ENCODE measurements at regions not wholly inside any gene's neighbourhood (a gene's known extent, or its start where the extent isn't known, plus 50 kb on each side); places are given as distances from the start of the nearest gene placed in this dataset.

DNA sequence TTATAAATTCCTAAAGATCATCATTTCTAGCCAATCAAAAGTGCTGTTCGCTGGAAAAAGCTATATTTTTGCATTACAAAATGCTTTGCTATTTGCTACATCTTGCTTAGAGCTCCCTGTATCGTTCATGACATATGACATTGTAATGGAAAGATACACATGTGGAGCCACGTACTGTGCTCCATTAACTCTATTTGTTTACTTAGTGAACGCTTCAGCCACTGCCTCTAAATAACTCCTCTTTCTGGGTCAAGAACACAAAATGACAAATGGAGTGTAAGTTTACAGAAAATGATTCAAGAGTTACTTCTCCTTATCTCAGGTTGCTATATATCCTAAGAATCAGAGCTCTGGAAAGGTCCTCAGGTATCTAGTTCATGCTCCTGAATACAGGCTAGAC, 329.1 kb upstream of the SMIM31 start:
- Mint-ChIP-seq H3K4me3 (no peak overlapping the region), H3K9me3 (peaks cover 14% of the 10 kb centered on the region), H3K4me1 (no peaks in the 10 kb centered on the region), H3K27ac (no peak overlapping the region), H3K27me3 (ENCODE audit: low read depth) (no peaks in the 10 kb centered on the region), H3K36me3 (no peaks in the 10 kb centered on the region)
- CTCF ChIA-PET, result no interaction called here
- TF ChIP-seq NFATC4 (CRISPR knock-in tag; IDR thresholded peaks at IDR 0.05), result no peak
- no peak for TF ChIP-seq TEAD4 (CRISPR knock-in tag; IDR thresholded peaks at IDR 0.05)
- TF ChIP-seq, protein P1, sequence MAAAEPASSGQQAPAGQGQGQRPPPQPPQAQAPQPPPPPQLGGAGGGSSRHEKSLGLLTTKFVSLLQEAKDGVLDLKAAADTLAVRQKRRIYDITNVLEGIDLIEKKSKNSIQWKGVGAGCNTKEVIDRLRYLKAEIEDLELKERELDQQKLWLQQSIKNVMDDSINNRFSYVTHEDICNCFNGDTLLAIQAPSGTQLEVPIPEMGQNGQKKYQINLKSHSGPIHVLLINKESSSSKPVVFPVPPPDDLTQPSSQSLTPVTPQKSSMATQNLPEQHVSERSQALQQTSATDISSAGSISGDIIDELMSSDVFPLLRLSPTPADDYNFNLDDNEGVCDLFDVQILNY (CRISPR knock-in tag; IDR thresholded peaks at IDR 0.05), result no peak
- TF ChIP-seq, protein P2, sequence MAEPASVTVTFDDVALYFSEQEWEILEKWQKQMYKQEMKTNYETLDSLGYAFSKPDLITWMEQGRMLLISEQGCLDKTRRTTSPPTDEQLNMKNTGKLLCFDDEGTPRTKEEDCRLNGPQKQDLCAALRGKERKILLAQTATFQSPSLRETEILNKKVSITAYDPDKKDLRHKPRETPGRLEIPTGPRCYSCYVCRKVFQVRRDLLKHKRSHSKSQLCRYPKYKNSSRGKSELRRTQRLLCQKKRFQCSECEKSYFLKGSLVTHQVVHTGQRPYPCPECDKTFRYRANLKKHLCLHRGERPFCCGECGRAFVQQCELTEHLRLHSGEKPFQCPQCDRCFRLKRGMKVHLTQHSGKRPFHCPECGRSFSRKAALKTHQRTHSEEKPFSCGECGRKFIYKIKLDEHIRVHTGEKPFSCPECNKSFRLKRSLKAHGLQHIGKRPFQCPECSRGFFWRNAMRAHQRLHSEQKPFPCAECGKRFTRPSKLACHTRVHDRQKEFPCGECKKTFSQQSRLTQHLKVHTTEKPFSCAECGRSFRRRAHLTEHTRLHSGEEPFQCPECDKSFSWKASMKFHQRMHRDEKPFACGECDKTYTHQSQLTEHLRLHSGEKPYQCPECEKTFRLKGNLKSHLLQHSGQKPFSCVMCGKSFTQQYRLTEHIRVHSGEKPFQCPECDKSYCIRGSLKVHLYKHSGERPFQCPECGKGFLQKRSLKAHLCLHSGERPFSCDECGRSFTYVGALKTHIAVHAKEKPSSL (CRISPR knock-in tag; conservative IDR thresholded peaks at IDR 0.05), result no peak
- TF ChIP-seq NR2C2 (CRISPR knock-in tag; IDR thresholded peaks at IDR 0.05), result no peak
- no peak for TF ChIP-seq ZNF138 (CRISPR knock-in tag; conservative IDR thresholded peaks at IDR 0.05)
- no peak for TF ChIP-seq ELF4 (CRISPR knock-in tag; IDR thresholded peaks at IDR 0.05; ENCODE audit: low read depth)
- no peak for TF ChIP-seq RORB (CRISPR knock-in tag; IDR thresholded peaks at IDR 0.05)
- TF ChIP-seq, protein P3, sequence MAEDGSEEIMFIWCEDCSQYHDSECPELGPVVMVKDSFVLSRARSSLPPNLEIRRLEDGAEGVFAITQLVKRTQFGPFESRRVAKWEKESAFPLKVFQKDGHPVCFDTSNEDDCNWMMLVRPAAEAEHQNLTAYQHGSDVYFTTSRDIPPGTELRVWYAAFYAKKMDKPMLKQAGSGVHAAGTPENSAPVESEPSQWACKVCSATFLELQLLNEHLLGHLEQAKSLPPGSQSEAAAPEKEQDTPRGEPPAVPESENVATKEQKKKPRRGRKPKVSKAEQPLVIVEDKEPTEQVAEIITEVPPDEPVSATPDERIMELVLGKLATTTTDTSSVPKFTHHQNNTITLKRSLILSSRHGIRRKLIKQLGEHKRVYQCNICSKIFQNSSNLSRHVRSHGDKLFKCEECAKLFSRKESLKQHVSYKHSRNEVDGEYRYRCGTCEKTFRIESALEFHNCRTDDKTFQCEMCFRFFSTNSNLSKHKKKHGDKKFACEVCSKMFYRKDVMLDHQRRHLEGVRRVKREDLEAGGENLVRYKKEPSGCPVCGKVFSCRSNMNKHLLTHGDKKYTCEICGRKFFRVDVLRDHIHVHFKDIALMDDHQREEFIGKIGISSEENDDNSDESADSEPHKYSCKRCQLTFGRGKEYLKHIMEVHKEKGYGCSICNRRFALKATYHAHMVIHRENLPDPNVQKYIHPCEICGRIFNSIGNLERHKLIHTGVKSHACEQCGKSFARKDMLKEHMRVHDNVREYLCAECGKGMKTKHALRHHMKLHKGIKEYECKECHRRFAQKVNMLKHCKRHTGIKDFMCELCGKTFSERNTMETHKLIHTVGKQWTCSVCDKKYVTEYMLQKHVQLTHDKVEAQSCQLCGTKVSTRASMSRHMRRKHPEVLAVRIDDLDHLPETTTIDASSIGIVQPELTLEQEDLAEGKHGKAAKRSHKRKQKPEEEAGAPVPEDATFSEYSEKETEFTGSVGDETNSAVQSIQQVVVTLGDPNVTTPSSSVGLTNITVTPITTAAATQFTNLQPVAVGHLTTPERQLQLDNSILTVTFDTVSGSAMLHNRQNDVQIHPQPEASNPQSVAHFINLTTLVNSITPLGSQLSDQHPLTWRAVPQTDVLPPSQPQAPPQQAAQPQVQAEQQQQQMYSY (CRISPR knock-in tag; IDR thresholded peaks at IDR 0.05), result no peak
- TF ChIP-seq SOX15 (CRISPR knock-in tag; IDR thresholded peaks at IDR 0.05), result no peak
- TF ChIP-seq NFYB (CRISPR knock-in tag; conservative IDR thresholded peaks at IDR 0.05; ENCODE audit: low read depth), result no peak
- TF ChIP-seq, protein P4, sequence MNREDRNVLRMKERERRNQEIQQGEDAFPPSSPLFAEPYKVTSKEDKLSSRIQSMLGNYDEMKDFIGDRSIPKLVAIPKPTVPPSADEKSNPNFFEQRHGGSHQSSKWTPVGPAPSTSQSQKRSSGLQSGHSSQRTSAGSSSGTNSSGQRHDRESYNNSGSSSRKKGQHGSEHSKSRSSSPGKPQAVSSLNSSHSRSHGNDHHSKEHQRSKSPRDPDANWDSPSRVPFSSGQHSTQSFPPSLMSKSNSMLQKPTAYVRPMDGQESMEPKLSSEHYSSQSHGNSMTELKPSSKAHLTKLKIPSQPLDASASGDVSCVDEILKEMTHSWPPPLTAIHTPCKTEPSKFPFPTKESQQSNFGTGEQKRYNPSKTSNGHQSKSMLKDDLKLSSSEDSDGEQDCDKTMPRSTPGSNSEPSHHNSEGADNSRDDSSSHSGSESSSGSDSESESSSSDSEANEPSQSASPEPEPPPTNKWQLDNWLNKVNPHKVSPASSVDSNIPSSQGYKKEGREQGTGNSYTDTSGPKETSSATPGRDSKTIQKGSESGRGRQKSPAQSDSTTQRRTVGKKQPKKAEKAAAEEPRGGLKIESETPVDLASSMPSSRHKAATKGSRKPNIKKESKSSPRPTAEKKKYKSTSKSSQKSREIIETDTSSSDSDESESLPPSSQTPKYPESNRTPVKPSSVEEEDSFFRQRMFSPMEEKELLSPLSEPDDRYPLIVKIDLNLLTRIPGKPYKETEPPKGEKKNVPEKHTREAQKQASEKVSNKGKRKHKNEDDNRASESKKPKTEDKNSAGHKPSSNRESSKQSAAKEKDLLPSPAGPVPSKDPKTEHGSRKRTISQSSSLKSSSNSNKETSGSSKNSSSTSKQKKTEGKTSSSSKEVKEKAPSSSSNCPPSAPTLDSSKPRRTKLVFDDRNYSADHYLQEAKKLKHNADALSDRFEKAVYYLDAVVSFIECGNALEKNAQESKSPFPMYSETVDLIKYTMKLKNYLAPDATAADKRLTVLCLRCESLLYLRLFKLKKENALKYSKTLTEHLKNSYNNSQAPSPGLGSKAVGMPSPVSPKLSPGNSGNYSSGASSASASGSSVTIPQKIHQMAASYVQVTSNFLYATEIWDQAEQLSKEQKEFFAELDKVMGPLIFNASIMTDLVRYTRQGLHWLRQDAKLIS (CRISPR knock-in tag; IDR thresholded peaks at IDR 0.05; ENCODE audit: borderline replicate concordance), result no peak
- no peak for ATAC-seq
- POLR2A ChIA-PET, result no interaction called here
- no peak for DNase-seq (ENCODE audit: low spot score)

DNA sequence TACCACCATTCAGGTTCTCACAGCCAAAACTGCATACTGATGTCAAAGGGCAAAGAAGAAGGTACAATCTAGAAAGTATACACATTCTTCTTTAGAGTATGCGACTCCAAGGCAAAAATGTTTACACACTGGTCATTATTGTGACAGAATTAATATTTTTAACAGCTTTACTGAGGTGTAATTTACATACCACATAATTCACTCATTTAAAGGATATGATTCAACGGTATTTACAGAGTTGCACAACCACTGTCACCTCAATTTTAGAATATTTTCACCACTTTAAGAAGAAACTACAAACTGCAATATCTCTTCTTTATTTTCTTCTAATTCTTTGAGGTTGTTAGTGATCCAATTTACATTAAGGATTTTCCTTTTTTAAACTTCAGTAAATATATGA, 325.4 kb upstream of the SMIM31 start:
- H3K9me3 Mint-ChIP-seq, result 0 out of 2 replicates have a peak, but pooled peaks cover 4% of the 10 kb centered on the region
- no peak overlapping the region for H3K27ac Mint-ChIP-seq
- DNase-seq (ENCODE audit: low spot score) (no peak), ATAC-seq (no peak)
- no peaks in the 10 kb centered on the region for H3K27me3 Mint-ChIP-seq (ENCODE audit: low read depth)
- no peak overlapping the region for H3K4me3 Mint-ChIP-seq
- POLR2A ChIA-PET, result no interaction called here
- CTCF ChIA-PET, result no interaction called here
- no peaks in the 10 kb centered on the region for H3K36me3 Mint-ChIP-seq
- H3K4me1 Mint-ChIP-seq, result no peaks in the 10 kb centered on the region
- TF ChIP-seq ZNF219 (CRISPR knock-in tag; IDR thresholded peaks at IDR 0.05; ENCODE audit: borderline replicate concordance) (no peak), GTF2I (CRISPR knock-in tag; conservative IDR thresholded peaks at IDR 0.05) (no peak), ZNF671 (CRISPR knock-in tag; IDR thresholded peaks at IDR 0.05) (no peak), OVOL2 (CRISPR knock-in tag; IDR thresholded peaks at IDR 0.05; ENCODE audit: borderline replicate concordance) (no peak), ELF4 (CRISPR knock-in tag; IDR thresholded peaks at IDR 0.05; ENCODE audit: low read depth) (no peak), ZBTB21 (CRISPR knock-in tag; IDR thresholded peaks at IDR 0.05; ENCODE audit: borderline replicate concordance) (no peak), ETV6 (CRISPR knock-in tag; IDR thresholded peaks at IDR 0.05) (no peak), FOXK1 (CRISPR knock-in tag; IDR thresholded peaks at IDR 0.05) (no peak)
- TF ChIP-seq, protein P5, sequence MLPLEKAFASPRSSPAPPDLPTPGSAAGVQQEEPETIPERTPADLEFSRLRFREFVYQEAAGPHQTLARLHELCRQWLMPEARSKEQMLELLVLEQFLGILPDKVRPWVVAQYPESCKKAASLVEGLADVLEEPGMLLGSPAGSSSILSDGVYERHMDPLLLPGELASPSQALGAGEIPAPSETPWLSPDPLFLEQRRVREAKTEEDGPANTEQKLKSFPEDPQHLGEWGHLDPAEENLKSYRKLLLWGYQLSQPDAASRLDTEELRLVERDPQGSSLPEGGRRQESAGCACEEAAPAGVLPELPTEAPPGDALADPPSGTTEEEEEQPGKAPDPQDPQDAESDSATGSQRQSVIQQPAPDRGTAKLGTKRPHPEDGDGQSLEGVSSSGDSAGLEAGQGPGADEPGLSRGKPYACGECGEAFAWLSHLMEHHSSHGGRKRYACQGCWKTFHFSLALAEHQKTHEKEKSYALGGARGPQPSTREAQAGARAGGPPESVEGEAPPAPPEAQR (CRISPR knock-in tag; IDR thresholded peaks at IDR 0.05), result no peak
- TF ChIP-seq, protein P6, sequence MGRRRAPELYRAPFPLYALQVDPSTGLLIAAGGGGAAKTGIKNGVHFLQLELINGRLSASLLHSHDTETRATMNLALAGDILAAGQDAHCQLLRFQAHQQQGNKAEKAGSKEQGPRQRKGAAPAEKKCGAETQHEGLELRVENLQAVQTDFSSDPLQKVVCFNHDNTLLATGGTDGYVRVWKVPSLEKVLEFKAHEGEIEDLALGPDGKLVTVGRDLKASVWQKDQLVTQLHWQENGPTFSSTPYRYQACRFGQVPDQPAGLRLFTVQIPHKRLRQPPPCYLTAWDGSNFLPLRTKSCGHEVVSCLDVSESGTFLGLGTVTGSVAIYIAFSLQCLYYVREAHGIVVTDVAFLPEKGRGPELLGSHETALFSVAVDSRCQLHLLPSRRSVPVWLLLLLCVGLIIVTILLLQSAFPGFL (CRISPR knock-in tag; IDR thresholded peaks at IDR 0.05; ENCODE audit: borderline replicate concordance), result no peak
- TF ChIP-seq, protein P7, sequence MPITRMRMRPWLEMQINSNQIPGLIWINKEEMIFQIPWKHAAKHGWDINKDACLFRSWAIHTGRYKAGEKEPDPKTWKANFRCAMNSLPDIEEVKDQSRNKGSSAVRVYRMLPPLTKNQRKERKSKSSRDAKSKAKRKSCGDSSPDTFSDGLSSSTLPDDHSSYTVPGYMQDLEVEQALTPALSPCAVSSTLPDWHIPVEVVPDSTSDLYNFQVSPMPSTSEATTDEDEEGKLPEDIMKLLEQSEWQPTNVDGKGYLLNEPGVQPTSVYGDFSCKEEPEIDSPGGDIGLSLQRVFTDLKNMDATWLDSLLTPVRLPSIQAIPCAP (CRISPR knock-in tag; IDR thresholded peaks at IDR 0.05), result no peak
- TF ChIP-seq, protein P8, sequence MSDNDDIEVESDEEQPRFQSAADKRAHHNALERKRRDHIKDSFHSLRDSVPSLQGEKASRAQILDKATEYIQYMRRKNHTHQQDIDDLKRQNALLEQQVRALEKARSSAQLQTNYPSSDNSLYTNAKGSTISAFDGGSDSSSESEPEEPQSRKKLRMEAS (CRISPR knock-in tag; IDR thresholded peaks at IDR 0.05), result no peak

Measured in WTC11 (cell line).